ENCODE measurements at regions not wholly inside any gene's neighbourhood (a gene's known extent, or its start where the extent isn't known, plus 50 kb on each side); places are given as distances from the start of the nearest gene placed in this dataset.
"Not testable (repeated sequence)": the region's sequence is repeated elsewhere in the genome, so short reads cannot be mapped to it uniquely, and the experiment has no call there.

DNA sequence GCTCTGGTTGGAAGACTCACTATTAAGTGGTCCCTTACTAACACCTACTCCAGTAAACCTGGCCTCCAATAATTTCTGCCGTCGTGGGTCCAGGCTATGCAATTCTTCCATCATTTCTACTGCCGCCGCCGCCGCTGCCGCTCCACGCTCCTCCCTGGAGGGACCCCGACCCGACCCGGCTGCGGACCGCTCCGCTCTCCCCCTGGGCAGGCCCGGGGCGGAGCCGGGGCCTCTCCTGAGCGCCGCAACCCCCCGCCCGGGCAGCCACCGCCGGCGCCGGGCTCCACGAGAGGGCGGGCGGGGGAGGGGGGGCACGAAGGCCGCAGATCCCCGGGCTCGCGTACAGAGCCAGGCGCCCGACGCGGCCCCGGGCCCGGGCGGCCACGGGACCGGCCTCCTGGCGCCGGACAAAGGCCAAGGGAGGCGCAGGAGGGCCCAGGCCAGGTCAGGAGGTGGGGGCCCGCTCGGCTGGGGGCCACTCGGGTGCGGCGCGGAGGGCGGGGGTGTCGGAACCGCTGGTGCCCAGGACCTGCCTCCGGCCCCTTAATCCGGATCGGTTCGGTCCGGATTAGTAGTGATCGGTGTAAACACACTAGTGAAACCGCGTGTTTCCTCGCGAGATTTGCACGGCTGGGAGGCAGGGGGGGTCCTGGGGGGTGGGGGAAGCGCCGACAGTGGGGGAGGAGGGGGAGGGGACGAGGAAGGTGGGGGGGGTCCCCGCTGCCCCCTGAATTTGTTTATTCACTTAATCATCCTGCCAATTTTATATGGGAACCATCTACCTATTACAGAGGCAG lies 215.1 kb upstream of the CCL2 start:
- DNase-seq (ENCODE audit: low read depth, low spot score); in situ Hi-C loops (cut with HindIII; ENCODE audit: low pct_unique_long_range_greater_than_20kb, low sequenced_read_pairs): not testable (repeated sequence)

DNA sequence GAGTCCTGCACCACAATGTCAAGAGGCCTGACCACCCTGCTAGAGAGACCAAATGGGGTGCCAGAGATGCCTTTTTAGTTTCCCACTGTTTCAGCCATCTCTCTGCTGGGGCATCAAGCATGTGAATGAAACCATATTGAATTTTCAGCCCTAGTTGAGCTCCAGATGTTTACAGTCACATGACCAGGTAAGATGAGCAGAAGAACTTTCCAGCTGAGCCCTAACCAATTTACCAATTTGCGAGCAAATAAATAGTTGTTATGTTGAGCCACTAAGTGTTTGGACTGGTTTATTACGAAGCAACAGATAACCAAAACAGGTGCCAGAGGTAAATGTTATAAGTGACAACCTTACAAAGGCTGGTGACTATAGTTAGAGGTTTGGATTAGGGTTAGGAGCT lies 209.1 kb upstream of the CCL2 start:
- in situ Hi-C loops (cut with HindIII; ENCODE audit: low pct_unique_long_range_greater_than_20kb, low sequenced_read_pairs), result no loop called here
- no peak for DNase-seq (ENCODE audit: low read depth, low spot score)

DNA sequence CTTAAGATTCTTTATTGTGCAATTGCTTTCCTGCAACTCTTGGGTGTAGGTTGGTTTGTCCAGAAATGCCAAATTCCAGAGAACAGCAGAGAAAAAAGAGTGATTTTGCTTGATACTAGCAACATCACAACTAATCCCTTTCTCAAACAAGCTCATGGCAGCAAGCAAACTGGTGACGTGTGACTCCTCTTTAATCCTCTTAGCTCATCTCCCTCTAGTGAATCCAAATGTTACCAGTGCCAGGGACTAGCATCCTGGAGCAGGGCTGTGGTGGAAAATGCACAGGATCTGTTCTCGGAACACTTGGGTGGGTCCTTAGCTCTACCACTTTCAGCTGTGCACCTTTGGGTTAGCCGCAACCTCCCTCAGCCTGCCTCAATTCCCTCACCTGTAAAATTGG lies 204.0 kb upstream of the CCL2 start:
- no peak for DNase-seq (ENCODE audit: low read depth, low spot score)
- in situ Hi-C loops (cut with HindIII; ENCODE audit: low pct_unique_long_range_greater_than_20kb, low sequenced_read_pairs), result no loop called here

DNA sequence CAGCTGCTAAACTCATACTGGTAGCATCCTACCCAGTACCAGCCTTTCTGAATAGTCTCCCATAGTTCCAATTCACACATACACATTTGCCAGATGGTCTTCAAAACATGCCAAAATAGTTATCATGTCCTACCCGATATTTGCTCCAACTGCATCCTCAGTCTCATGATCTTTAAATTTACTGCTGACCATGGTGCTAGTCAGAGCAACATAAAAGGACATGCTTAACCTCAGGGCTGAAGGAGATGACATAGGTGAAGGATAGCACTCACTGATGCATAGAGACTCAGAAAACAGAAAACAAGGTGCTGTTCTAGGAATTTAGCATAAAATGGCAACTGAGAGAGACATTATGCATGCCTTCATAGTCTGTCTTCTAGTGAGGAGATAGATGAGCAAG lies 200.6 kb upstream of the CCL2 start:
- DNase-seq (ENCODE audit: low read depth, low spot score), result no peak
- in situ Hi-C loops (cut with HindIII; ENCODE audit: low pct_unique_long_range_greater_than_20kb, low sequenced_read_pairs), result no loop called here

DNA sequence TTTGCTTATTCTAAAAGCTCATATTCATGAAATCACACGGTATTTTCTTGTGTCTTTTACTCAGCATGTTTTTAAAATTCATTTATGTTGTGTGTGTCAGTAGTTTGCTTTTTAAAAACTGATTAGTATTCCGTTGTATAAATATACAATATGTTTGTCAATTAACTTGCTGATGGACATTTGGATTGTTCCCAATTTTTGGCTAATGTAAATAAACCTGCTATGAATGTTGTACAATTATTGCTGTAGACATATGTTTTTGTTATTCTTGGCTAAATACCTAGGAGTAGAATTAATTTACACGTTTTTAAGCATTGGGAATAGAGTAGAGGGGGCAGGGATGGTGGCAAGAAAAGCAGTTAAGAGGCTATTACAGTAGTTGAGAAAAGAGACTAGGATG lies 199.5 kb upstream of the CCL2 start:
- DNase-seq (ENCODE audit: low read depth, low spot score), result no peak
- in situ Hi-C loops (cut with HindIII; ENCODE audit: low pct_unique_long_range_greater_than_20kb, low sequenced_read_pairs), result no loop called here

DNA sequence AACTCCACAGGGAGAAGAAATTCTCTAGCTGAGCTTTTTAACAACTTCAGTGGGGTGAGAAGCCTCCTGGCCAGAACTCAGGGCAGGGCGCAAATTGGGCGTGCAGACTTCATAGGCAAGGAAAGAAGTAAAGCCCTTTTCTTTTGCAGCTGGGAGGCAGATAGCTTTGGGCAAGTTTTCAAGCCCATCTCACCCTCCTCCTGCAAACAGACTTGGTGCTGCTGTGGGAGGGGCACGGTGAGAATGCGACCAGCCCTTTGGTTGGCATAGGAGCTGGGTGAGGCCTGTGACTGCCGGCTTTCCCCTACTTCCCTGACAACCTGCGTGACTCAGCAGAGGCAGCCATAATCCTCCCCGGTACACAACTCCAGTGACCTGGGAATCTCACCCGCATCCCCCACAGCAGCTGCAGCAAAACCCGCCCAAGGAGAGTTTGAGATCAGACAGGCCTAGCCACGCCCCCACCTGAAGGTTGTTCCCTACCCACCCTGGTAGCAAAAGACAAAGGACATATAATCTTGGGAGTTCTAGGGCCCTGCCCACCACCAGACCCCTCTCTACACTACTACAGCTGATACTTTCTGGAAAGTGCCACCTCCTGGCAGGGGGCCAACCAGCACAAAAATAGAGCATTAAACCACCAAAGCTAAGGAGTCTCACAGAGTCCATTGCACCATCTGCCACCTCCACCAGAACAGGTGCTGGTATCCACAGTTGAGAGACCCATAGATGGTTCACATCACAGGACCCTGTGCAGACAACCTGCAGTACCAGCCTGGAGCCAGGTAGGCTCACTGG lies 195.5 kb upstream of the CCL2 start:
- no peak for DNase-seq (ENCODE audit: low read depth, low spot score)
- in situ Hi-C loops (cut with HindIII; ENCODE audit: low pct_unique_long_range_greater_than_20kb, low sequenced_read_pairs), result no loop called here

DNA sequence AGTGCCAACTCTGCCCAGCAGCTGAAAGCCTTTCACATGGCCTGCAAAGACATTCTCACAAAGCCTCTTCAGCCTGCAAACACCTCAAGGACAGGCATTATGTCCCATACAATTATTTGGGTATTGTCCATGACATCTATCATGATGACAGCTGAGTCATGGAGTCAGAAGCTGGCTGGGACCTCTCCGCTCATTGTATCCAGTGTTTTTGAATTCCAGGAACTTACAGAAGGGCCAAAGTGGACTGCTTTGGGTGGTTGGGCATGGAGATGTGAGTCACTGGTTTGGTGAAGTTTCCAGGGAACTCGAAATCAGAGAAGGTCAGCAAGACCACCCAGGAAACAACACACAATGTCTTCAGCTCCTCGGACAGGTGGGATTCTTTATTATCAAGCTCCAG lies 188.6 kb upstream of the CCL2 start:
- in situ Hi-C loops (cut with HindIII; ENCODE audit: low pct_unique_long_range_greater_than_20kb, low sequenced_read_pairs), result no loop called here
- DNase-seq (ENCODE audit: low read depth, low spot score), result no peak

DNA sequence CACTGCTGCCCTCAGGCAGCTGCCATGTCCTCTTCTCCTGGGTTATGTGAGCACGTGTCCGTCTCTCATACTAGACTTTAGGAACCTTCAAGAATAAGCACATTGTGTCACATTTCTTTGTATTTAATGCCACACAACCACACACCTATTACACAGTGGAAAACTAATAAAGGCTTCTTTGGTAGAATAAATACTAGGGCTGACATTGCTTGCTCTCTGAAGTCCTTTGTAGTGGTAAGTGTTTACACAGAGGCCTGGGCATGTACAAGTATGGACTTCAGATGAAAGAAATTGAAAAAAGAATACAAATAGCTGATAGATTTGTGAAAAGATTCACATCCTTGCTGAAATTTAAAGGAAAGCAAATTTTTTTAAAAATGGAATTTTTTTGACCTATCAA lies 188.1 kb upstream of the CCL2 start:
- DNase-seq (ENCODE audit: low read depth, low spot score), result no peak
- in situ Hi-C loops (cut with HindIII; ENCODE audit: low pct_unique_long_range_greater_than_20kb, low sequenced_read_pairs), result no loop called here

DNA sequence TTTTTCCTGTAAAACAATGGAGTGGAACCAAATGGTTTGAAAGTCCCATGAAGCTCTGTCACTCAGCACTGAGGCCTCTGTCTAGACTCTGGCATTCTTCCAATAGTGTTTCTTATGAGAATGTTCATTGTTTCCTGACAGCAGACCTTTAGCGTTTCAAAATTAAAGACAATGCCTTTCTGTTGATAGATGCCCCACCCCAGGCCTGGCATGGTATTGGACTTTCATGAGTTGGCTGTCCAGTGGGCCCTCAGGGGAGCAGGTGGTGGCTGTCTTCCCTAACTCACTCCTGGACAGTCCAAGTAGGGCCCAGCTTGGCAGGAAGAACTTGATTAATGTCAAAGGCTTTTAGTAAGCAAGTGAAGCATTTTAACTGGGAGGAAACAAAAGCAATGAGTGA lies 186.5 kb upstream of the CCL2 start:
- in situ Hi-C loops (cut with HindIII; ENCODE audit: low pct_unique_long_range_greater_than_20kb, low sequenced_read_pairs), result no loop called here
- peak; percentile 11 for DNase-seq (ENCODE audit: low read depth, low spot score)

DNA sequence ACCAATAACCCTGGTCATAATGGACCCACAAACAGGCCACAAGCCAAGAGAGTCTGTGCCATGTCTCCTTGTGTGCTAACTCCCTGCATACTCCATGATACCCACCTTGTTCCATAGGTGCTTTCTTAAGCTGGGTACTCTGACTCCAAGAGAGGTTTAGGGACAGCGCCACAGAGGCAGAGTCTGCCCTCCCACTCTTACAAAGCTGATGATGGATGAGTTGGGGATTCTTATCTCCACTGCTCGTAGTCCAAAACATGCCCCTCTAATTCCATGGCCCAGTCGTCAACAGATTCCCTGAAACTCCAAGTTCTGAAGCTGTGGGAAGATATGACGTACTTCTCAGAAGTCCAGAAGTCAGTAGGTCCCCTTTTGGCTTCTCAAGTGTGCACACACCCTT lies 184.4 kb upstream of the CCL2 start:
- no peak for DNase-seq (ENCODE audit: low read depth, low spot score)
- in situ Hi-C loops (cut with HindIII; ENCODE audit: low pct_unique_long_range_greater_than_20kb, low sequenced_read_pairs), result no loop called here

DNA sequence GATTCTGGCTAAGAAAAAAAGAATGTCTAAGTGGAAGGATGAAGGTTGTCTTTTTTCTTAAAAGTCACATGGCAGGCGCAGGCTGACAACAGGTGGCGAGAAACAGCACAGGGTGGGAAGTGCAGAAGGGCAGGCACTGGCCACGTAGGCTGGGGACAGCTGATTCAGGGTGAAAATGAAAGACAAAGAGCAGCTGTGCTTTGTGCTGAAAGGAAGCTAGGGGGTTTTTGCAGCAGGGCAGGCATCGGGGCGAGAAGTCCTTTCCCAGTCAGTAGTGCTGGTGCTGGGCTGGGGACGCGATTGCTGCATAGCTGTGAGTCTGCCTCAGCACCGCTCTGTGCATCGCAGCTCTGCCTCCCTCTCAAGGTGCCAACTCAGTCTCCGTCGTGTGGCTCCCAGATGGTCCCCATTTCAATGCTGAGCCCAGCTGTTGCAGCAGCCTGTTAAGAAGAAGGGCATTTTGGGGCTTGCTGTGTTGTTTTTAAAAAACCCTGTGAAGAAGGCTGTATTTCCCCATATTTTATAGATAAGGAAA lies 183.1 kb upstream of the CCL2 start:
- no peak for DNase-seq (ENCODE audit: low read depth, low spot score)
- in situ Hi-C loops (cut with HindIII; ENCODE audit: low pct_unique_long_range_greater_than_20kb, low sequenced_read_pairs), result no loop called here

DNA sequence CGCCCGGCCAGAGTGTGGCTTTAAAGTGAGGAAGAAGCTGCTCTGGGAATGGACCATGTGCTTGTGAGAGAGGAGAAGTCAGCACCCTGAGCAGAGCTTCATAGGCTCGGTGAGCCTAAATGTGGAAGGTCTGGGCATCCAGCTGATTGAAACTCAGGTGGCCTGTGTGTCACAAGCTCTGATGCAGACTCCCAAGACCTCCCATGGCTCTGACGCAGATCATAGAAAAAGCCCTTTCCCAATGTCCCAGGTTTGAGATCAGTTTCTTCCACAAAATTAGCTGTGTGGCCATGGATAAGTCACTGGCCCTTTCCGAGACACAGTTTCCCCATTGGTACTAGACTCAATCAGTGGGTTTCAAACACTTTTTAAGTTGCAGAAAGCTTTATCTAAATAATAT lies 180.0 kb upstream of the CCL2 start:
- no peak for DNase-seq (ENCODE audit: low read depth, low spot score)
- in situ Hi-C loops (cut with HindIII; ENCODE audit: low pct_unique_long_range_greater_than_20kb, low sequenced_read_pairs), result no loop called here

DNA sequence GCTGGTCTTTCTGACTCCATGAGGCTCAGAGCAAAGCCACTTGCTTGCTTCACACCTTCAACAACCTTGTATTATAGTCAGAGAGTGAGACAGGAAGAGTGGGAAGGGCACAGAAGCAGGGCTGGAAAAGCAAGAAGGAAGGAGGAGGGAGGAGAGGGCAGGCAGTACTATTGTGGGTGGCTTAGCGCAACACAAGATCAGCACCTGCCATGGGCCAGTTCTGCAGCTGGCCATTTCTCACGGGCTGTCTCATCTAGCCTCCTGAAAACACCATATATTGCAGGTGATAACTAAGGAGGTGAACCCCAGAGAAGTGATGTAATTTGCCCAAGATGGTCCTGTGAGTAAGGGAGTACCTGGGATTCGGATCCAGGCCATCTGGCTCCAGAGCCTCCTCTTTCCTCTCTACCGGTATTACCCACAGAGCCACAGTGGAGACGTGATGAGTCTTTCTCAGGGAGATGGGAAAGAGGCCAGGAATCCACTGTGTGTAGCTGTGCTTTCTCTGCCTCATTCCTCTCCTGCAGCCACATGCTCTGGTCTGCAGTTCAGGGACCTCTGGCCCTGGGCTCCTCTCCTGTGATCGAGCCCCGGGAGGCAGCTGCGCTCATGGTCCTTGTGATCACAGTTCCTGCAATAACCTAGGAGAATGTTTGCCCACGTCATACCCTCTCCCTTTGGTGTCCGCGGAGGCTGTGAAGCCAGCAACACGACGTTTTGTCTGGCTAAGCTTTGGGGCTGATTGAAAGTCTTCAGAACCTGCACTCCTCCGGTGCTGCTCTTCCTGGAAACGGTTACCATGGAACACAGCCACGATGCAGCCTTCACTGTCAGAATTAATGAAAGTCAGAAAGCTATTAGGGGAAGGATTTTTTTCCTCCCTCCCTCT lies 178.1 kb upstream of the CCL2 start:
- in situ Hi-C loops (cut with HindIII; ENCODE audit: low pct_unique_long_range_greater_than_20kb, low sequenced_read_pairs), result no loop called here
- no peak for DNase-seq (ENCODE audit: low read depth, low spot score)

DNA sequence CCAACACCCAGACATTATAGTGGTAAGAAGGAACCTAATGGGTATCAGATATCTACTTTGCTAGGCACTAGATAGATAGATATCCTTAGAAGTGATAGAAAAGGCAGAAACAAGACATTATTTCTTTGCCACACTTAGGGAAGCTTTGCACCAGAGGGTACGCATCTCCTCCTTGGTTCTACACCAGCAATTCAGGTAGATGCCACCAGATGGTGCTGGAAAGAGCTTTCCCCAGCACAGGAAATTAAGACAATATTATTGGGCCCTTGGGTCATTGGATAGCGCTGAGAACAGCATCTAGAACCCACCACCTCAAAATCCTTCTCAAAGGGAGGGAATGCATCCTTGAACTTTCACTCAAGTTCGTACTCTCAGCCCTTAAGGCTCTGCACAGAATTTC lies 173.8 kb upstream of the CCL2 start:
- in situ Hi-C loops (cut with HindIII; ENCODE audit: low pct_unique_long_range_greater_than_20kb, low sequenced_read_pairs), result no loop called here
- peak; percentile 71 for DNase-seq (ENCODE audit: low read depth, low spot score)

DNA sequence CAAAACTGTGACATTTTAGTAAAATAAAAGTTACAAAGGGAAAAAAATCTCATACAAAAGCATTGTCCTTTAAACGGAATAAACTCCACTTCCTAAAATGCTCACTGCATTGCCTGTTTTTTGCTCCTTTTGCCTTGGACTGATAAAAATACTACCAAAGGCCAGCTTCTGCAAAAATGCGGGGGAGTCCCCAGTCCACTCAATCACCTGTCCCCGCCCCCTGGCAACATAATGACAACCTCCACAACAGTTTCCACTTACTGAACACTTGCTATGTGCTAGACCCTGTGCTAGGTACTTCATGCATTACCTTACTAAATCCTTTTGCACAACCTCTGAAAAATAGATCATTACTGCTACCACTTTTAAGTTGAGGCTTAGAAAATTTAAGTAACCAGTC lies 172.7 kb upstream of the CCL2 start:
- in situ Hi-C loops (cut with HindIII; ENCODE audit: low pct_unique_long_range_greater_than_20kb, low sequenced_read_pairs), result no loop called here

DNA sequence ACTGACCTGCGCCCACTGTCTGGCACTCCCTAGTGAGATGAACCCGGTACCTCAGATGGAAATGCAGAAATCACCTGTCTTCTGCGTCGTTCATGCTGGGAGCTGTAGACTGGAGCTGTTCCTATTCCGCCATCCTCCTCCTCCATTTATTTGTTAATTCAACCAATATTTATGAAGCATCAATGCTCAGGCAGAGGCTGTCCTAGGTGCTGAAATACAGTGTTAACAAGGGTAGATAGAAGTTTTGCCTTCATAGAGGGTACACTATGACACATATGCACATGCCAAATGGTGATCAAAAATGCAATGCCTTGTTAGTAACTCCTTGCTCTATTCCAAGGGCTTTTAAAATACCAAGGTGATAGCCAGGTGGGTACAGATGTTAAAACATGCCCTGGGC lies 166.0 kb upstream of the CCL2 start:
- DNase-seq (ENCODE audit: low read depth, low spot score); in situ Hi-C loops (cut with HindIII; ENCODE audit: low pct_unique_long_range_greater_than_20kb, low sequenced_read_pairs): not testable (repeated sequence)

More for the DNA sequence above, 172.7 kb upstream of the CCL2 start:
- DNase-seq (ENCODE audit: low read depth, low spot score), result no peak

DNA sequence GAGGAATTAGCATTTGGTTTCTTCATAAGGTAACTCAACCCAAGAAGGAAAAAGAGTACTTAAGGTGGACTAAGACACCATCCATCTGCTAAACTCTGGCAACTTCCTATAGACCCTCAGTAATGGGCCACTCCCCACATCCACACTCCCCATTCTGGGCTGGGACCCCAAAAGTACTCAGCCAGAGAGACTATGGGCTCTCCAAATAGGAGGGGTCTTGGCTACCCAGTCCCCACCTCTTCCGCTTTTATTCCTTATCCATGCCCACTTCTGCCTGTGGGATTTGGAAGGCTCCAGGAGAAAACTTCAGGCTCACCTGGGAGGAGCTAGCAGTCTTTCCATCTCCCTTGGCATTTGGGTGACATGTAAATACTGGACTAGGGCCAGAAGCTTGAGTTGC lies 164.5 kb upstream of the CCL2 start:
- DNase-seq (ENCODE audit: low read depth, low spot score), result no peak
- in situ Hi-C loops (cut with HindIII; ENCODE audit: low pct_unique_long_range_greater_than_20kb, low sequenced_read_pairs), result no loop called here

DNA sequence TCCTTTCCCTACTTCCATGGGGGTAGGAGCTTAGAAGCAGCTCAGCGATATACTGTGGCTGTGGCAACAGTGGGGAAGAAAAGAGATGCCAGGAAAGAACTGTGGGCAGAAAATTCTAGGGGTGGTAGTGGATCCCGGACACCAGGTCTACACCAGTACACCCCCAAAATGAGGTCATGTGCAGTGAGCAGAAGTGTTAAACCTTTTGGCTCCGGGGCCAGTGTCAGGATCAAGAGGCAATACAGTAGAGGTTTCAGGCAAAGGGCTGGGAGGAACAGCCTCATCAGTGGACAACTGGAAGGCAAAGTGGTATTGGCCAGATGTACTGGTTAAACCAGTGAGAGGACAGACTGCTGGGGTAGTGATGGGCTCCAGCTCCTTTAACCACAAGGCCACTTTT lies 163.1 kb upstream of the CCL2 start:
- in situ Hi-C loops (cut with HindIII; ENCODE audit: low pct_unique_long_range_greater_than_20kb, low sequenced_read_pairs), result no loop called here

More for the DNA sequence above, 163.1 kb upstream of the CCL2 start:
- DNase-seq (ENCODE audit: low read depth, low spot score), result no peak
